ENCODE measurements at regions not wholly inside any gene's neighbourhood (a gene's known extent, or its start where the extent isn't known, plus 50 kb on each side); places are given as distances from the start of the nearest gene placed in this dataset.

DNA sequence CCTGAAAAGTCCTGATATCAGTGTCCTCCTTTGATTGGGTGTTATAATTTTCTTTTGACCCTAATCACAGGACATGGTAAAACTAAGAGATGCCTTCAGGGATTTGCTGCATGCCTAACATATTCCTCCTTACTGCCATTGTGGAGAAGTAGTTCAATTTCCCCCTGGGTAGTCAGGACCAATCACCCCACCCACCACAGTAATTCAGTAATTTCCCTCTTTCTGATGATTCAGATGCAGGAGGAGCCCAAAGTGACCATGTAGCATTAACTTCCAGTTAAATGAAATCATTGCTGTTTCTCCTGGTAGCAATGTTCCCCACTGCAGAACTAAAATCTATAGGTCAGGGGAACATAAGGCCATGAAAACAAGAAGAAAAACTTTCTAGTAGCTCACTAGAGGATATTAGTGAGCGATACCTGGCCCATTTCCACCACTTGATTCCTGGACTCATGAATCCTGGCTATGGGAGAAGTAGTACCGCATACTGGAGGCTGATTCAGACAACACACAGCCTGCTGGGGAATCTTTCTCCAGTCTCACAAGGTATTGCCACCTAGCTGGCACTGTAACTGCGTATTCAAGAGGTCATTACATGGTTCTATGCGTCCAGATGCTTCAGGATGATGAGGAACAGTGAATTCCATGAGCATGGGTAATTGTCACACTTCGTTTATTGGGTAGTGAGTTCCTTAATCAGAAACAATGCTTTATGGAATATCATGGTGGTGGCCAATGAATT lies 561.2 kb downstream of the HAO1 start:
- Histone ChIP-seq H2AFZ (no peak overlapping the region), H3K79me2 (replicated peaks; ENCODE audit: insufficient read depth) (no peaks in the 10 kb centered on the region), H3F3A (replicated peaks; ENCODE audit: low read depth) (no peaks in the 10 kb centered on the region), H3K36me3 (ENCODE audit: insufficient read depth) (no peaks in the 10 kb centered on the region), H3K4me2 (no peak overlapping the region), H3K27ac (ENCODE audit: low read depth) (no peak overlapping the region), H3K4me3 (no peak overlapping the region), H3K27me3 (ENCODE audit: insufficient read depth) (no peaks in the 10 kb centered on the region), H3K4me1 (ENCODE audit: insufficient read depth) (peaks cover 19% of the 10 kb centered on the region), H3K9me2 (ENCODE audit: insufficient read depth) (peaks cover 11% of the 10 kb centered on the region; the same call in 1 of the 2 replicates), H4K20me1 (replicated peaks; ENCODE audit: insufficient read depth) (no peaks in the 10 kb centered on the region)
- no peaks in the 10 kb centered on the region for H3K9me3 Mint-ChIP-seq
- peaks cover 7% of the 10 kb centered on the region for H3K4me1 Mint-ChIP-seq
- H3K36me3 Mint-ChIP-seq (ENCODE audit: low read depth), result no peaks in the 10 kb centered on the region
- H3K27ac Mint-ChIP-seq, result no peak overlapping the region
- no peak overlapping the region for H3K4me3 Mint-ChIP-seq
- no peak for ATAC-seq
- no peak for TF ChIP-seq NANOG (IDR thresholded peaks at IDR 0.05; ENCODE audit: borderline replicate concordance)
- TF ChIP-seq EZH2 (IDR thresholded peaks at IDR 0.05; ENCODE audit: low read depth, unreplicated experiment), result no peak
- TF ChIP-seq STAT1 (IDR thresholded peaks at IDR 0.05; ENCODE audit: unreplicated experiment), result no peak
- TF ChIP-seq, protein P1, sequence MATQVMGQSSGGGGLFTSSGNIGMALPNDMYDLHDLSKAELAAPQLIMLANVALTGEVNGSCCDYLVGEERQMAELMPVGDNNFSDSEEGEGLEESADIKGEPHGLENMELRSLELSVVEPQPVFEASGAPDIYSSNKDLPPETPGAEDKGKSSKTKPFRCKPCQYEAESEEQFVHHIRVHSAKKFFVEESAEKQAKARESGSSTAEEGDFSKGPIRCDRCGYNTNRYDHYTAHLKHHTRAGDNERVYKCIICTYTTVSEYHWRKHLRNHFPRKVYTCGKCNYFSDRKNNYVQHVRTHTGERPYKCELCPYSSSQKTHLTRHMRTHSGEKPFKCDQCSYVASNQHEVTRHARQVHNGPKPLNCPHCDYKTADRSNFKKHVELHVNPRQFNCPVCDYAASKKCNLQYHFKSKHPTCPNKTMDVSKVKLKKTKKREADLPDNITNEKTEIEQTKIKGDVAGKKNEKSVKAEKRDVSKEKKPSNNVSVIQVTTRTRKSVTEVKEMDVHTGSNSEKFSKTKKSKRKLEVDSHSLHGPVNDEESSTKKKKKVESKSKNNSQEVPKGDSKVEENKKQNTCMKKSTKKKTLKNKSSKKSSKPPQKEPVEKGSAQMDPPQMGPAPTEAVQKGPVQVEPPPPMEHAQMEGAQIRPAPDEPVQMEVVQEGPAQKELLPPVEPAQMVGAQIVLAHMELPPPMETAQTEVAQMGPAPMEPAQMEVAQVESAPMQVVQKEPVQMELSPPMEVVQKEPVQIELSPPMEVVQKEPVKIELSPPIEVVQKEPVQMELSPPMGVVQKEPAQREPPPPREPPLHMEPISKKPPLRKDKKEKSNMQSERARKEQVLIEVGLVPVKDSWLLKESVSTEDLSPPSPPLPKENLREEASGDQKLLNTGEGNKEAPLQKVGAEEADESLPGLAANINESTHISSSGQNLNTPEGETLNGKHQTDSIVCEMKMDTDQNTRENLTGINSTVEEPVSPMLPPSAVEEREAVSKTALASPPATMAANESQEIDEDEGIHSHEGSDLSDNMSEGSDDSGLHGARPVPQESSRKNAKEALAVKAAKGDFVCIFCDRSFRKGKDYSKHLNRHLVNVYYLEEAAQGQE (IDR thresholded peaks at IDR 0.05; ENCODE audit: unreplicated experiment), result no peak
- TF ChIP-seq JUNB (IDR thresholded peaks at IDR 0.05; ENCODE audit: unreplicated experiment), result no peak
- TF ChIP-seq, protein P2, sequence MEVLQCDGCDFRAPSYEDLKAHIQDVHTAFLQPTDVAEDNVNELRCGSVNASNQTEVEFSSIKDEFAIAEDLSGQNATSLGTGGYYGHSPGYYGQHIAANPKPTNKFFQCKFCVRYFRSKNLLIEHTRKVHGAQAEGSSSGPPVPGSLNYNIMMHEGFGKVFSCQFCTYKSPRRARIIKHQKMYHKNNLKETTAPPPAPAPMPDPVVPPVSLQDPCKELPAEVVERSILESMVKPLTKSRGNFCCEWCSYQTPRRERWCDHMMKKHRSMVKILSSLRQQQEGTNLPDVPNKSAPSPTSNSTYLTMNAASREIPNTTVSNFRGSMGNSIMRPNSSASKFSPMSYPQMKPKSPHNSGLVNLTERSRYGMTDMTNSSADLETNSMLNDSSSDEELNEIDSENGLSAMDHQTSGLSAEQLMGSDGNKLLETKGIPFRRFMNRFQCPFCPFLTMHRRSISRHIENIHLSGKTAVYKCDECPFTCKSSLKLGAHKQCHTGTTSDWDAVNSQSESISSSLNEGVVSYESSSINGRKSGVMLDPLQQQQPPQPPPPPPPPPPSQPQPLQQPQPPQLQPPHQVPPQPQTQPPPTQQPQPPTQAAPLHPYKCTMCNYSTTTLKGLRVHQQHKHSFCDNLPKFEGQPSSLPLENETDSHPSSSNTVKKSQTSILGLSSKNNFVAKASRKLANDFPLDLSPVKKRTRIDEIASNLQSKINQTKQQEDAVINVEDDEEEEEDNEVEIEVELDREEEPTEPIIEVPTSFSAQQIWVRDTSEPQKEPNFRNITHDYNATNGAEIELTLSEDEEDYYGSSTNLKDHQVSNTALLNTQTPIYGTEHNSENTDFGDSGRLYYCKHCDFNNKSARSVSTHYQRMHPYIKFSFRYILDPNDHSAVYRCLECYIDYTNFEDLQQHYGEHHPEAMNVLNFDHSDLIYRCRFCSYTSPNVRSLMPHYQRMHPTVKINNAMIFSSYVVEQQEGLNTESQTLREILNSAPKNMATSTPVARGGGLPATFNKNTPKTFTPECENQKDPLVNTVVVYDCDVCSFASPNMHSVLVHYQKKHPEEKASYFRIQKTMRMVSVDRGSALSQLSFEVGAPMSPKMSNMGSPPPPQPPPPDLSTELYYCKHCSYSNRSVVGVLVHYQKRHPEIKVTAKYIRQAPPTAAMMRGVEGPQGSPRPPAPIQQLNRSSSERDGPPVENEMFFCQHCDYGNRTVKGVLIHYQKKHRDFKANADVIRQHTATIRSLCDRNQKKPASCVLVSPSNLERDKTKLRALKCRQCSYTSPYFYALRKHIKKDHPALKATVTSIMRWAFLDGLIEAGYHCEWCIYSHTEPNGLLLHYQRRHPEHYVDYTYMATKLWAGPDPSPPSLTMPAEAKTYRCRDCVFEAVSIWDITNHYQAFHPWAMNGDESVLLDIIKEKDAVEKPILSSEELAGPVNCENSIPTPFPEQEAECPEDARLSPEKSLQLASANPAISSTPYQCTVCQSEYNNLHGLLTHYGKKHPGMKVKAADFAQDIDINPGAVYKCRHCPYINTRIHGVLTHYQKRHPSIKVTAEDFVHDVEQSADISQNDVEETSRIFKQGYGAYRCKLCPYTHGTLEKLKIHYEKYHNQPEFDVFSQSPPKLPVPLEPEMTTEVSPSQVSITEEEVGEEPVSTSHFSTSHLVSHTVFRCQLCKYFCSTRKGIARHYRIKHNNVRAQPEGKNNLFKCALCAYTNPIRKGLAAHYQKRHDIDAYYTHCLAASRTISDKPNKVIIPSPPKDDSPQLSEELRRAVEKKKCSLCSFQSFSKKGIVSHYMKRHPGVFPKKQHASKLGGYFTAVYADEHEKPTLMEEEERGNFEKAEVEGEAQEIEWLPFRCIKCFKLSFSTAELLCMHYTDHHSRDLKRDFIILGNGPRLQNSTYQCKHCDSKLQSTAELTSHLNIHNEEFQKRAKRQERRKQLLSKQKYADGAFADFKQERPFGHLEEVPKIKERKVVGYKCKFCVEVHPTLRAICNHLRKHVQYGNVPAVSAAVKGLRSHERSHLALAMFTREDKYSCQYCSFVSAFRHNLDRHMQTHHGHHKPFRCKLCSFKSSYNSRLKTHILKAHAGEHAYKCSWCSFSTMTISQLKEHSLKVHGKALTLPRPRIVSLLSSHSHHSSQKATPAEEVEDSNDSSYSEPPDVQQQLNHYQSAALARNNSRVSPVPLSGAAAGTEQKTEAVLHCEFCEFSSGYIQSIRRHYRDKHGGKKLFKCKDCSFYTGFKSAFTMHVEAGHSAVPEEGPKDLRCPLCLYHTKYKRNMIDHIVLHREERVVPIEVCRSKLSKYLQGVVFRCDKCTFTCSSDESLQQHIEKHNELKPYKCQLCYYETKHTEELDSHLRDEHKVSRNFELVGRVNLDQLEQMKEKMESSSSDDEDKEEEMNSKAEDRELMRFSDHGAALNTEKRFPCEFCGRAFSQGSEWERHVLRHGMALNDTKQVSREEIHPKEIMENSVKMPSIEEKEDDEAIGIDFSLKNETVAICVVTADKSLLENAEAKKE (CRISPR knock-in tag; IDR thresholded peaks at IDR 0.05), result no peak
- no peak for TF ChIP-seq CREB1 (CRISPR knock-in tag; IDR thresholded peaks at IDR 0.05; ENCODE audit: low read depth)
- no peak for TF ChIP-seq ZNF331 (CRISPR knock-in tag; IDR thresholded peaks at IDR 0.05; ENCODE audit: low read depth)
- TF ChIP-seq, protein P3, sequence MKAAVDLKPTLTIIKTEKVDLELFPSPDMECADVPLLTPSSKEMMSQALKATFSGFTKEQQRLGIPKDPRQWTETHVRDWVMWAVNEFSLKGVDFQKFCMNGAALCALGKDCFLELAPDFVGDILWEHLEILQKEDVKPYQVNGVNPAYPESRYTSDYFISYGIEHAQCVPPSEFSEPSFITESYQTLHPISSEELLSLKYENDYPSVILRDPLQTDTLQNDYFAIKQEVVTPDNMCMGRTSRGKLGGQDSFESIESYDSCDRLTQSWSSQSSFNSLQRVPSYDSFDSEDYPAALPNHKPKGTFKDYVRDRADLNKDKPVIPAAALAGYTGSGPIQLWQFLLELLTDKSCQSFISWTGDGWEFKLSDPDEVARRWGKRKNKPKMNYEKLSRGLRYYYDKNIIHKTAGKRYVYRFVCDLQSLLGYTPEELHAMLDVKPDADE (IDR thresholded peaks at IDR 0.05), result no peak
- no peak for TF ChIP-seq EZH2phosphoT487 (IDR thresholded peaks at IDR 0.05; ENCODE audit: unreplicated experiment)
- TF ChIP-seq ZNF114 (CRISPR knock-in tag; IDR thresholded peaks at IDR 0.05), result no peak
- TF ChIP-seq, protein P4, sequence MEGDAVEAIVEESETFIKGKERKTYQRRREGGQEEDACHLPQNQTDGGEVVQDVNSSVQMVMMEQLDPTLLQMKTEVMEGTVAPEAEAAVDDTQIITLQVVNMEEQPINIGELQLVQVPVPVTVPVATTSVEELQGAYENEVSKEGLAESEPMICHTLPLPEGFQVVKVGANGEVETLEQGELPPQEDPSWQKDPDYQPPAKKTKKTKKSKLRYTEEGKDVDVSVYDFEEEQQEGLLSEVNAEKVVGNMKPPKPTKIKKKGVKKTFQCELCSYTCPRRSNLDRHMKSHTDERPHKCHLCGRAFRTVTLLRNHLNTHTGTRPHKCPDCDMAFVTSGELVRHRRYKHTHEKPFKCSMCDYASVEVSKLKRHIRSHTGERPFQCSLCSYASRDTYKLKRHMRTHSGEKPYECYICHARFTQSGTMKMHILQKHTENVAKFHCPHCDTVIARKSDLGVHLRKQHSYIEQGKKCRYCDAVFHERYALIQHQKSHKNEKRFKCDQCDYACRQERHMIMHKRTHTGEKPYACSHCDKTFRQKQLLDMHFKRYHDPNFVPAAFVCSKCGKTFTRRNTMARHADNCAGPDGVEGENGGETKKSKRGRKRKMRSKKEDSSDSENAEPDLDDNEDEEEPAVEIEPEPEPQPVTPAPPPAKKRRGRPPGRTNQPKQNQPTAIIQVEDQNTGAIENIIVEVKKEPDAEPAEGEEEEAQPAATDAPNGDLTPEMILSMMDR (conservative IDR thresholded peaks at IDR 0.05; ENCODE audit: low read depth in 2 of 2), result no peak
- TF ChIP-seq POLR2AphosphoS5 (IDR thresholded peaks at IDR 0.05; ENCODE audit: low read depth), result no peak
- no peaks in the 10 kb centered on the region for H3K27me3 Mint-ChIP-seq (ENCODE audit: insufficient read depth, low read depth, poor library complexity)
- no peak for DNase-seq (ENCODE audit: low spot score)

Measured in GM23338 (cell line).